Testis (tissue), 2 donors: ENCODE measurements at regions not wholly inside any gene's neighbourhood (a gene's known extent, or its start where the extent isn't known, plus 50 kb on each side); places are given as distances from the start of the nearest gene placed in this dataset.

Source experiments
- DNase-seq: peaks from one replicate; pipeline ENCODE4 v3.0.0-alpha.2; 2019
- H3K27ac ChIP-seq, 2 donors: fragments of 200-600 bp; sonication (generic); one replicate each; pipeline ENCODE4 v1.5.1; 2019
- H3K27me3 ChIP-seq: fragments of 200-600 bp; sonication (generic); one replicate; pipeline ENCODE4 v1.5.1; 2019
- H3K36me3 ChIP-seq: fragments of 200-600 bp; sonication (generic); one replicate; pipeline ENCODE4 v1.5.1; 2017; ENCODE audit warnings: low read depth; ENCODE audit errors: missing control alignments
- H3K4me1 ChIP-seq: fragments of 200-600 bp; sonication (generic); one replicate; pipeline ENCODE4 v1.5.1; 2019
- H3K4me3 ChIP-seq, 2 donors: fragments of 200-600 bp; sonication (generic); one replicate each; pipeline ENCODE4 v1.5.1; 2017 to 2019
- H3K9me3 ChIP-seq: fragments of 200-600 bp; sonication (generic); one replicate; pipeline ENCODE4 v1.5.1; 2017
- POLR2A ChIP-seq: fragments of 450-650 bp; IDR thresholded peaks from one replicate; pipeline ENCODE4 v1.6.1; 2017; ENCODE audit warnings: antibody characterized with exemption, mild to moderate bottlenecking, moderate library complexity
- WGBS, 2 donors: methylation state at CpG; one replicate each; pipeline ENCODE4 v1.1.5; 2018; 5-methylcytosine and 5-hydroxymethylcytosine counted together
- intact Hi-C: fragments of 100-400 bp; cut with DNase I; formaldehyde crosslinking; loops from one replicate; pipeline ENCODE4 v1.15.1; 2023; ENCODE audit warnings: low total_unique reads
- TF ChIP-seq, protein P1 (sequence below), 3 experiments: fragments of 450-650 bp in 2 of 3; fragments of 200-600 bp in 1 of 3; sonication (generic) in 1 of 3; IDR thresholded peaks; one replicate each; pipeline ENCODE4 v1.5.1; 2016 to 2019; ENCODE audit warnings: antibody characterized with exemption in 3 of 3, mild to moderate bottlenecking in 2 of 3, moderate library complexity in 1 of 3

- Histone ChIP-seq H3K36me3 (no peaks in the 10 kb centered on the region), H3K27ac (no peak overlapping the region), H3K27me3 (no peaks in the 10 kb centered on the region), H3K4me3 (no peak overlapping the region), H3K4me1 (no peaks in the 10 kb centered on the region), H3K9me3 (no peaks in the 10 kb centered on the region)
- intact Hi-C loops: no loop called here
- DNase-seq: no peak
- 90 to 96% methylated on average over 5 of the region's 5 CpGs for WGBS, 2 donors
- TF ChIP-seq, protein P1, sequence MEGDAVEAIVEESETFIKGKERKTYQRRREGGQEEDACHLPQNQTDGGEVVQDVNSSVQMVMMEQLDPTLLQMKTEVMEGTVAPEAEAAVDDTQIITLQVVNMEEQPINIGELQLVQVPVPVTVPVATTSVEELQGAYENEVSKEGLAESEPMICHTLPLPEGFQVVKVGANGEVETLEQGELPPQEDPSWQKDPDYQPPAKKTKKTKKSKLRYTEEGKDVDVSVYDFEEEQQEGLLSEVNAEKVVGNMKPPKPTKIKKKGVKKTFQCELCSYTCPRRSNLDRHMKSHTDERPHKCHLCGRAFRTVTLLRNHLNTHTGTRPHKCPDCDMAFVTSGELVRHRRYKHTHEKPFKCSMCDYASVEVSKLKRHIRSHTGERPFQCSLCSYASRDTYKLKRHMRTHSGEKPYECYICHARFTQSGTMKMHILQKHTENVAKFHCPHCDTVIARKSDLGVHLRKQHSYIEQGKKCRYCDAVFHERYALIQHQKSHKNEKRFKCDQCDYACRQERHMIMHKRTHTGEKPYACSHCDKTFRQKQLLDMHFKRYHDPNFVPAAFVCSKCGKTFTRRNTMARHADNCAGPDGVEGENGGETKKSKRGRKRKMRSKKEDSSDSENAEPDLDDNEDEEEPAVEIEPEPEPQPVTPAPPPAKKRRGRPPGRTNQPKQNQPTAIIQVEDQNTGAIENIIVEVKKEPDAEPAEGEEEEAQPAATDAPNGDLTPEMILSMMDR (IDR thresholded peaks at IDR 0.05): no peak
- no peak for TF ChIP-seq POLR2A
Measured at GRCh38 chr20:25140968-25141367, 54.5 kb upstream of the ENTPD6 start.

DNA sequence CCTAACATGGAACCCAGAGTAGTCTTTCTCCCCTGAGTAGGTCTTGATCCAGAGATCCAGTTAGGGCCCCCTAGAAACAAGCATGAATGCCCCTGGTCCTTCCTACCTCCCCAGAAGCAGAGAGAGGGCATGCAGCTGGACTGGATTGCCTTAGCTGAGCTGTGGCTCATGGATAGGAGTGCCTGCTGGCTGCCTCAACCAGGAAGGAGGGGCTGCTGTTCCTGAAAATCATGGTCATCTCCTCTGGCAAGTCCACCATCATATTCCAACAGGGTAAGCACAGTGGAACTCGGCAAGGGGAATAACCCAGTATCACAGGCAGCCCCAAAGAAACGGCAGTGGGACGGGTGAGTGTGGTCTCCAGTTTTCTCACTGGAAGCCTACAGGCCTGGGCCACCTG lies 53.1 kb upstream of the ENTPD6 start:
- Histone ChIP-seq H3K4me3 (no peak overlapping the region), H3K36me3 (no peaks in the 10 kb centered on the region), H3K4me1 (no peaks in the 10 kb centered on the region), H3K27ac (no peak overlapping the region), H3K9me3 (no peaks in the 10 kb centered on the region), H3K27me3 (no peaks in the 10 kb centered on the region)
- intact Hi-C loops: no loop called here
- WGBS, 2 donors: 91% methylated on average over 3 of the region's 3 CpGs
- DNase-seq: no peak
- no peak for TF ChIP-seq POLR2A
- TF ChIP-seq, protein P1 (IDR thresholded peaks at IDR 0.05): no peak

GRCh38 chr20:25145131-25145530 lies 50.4 kb upstream of the ENTPD6 start:
- H3K9me3 ChIP-seq: no peaks in the 10 kb centered on the region
- TF ChIP-seq, protein P1 (IDR thresholded peaks at IDR 0.05): no peak
- TF ChIP-seq POLR2A: no peak
- H3K27ac ChIP-seq: no peak overlapping the region
- no peaks in the 10 kb centered on the region for H3K27me3 ChIP-seq
- intact Hi-C loops: no loop called here
- peaks cover 3% of the 10 kb centered on the region for H3K4me1 ChIP-seq
- no peak overlapping the region for H3K4me3 ChIP-seq
- no peak for DNase-seq
- no peaks in the 10 kb centered on the region for H3K36me3 ChIP-seq
- 55 to 64% methylated on average over 7 of the region's 7 CpGs for WGBS, 2 donors
